Mammary epithelial cell (primary cell): ENCODE measurements at regions not wholly inside any gene's neighbourhood (a gene's known extent, or its start where the extent isn't known, plus 50 kb on each side); places are given as distances from the start of the nearest gene placed in this dataset.

ENCODE experiments used
- CTCF ChIP-seq, 2 donors: IDR thresholded peaks in 1 of 2; conservative IDR thresholded peaks in 1 of 2; 2 replicates each; pipeline ENCODE4 v1.5.1; 2011 to 2012; ENCODE audit warnings: inconsistent platforms in 2 of 2, low read length in 2 of 2, mild to moderate bottlenecking in 2 of 2, control low read depth in 1 of 2, low read depth in 1 of 2; ENCODE audit not compliant: insufficient read depth in 1 of 2; ENCODE audit errors: extremely low read depth in 1 of 2
- EZH2 ChIP-seq: IDR thresholded peaks from 2 replicates; pipeline ENCODE4 v1.6.1; 2012; ENCODE audit warnings: low read length, inconsistent platforms, borderline replicate concordance

DNA sequence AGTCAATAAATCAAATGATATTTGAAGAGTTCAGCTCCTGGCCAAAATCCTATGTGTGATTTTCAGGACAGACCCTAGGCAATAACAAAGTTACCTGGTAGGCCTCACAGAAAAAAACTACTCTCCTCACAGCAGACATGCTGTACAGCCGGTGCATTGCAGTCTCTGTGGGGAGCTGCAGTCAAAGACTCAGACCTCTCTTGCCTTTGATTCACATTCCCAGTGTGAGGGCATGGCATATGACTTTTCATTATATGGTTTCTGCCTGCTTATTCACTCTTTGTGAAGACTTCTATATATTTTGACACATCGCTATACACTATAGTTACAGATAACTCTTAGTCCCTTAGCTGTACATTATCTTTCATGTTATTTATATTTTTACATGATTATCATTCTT is 2684.3 kb upstream of the PCDH20 start:
- TF ChIP-seq CTCF (conservative IDR thresholded peaks at IDR 0.05 in 1 of 2, IDR thresholded peaks at IDR 0.05 in 1 of 2; ENCODE audit: extremely low read depth in 1 of 2, insufficient read depth in 1 of 2, low read depth in 1 of 2, low read length in 2 of 2) (no peak), EZH2 (no peak)
